GM23338 (cell line): ENCODE measurements at regions not wholly inside any gene's neighbourhood (a gene's known extent, or its start where the extent isn't known, plus 50 kb on each side); places are given as distances from the start of the nearest gene placed in this dataset.

Experiments used
- ATAC-seq: fragments of 200-7000 bp; cut with Tn5 transposase; 3 replicates; pipeline ENCODE4 v1.9.1; 2020
- DNase-seq: peaks from one replicate; pipeline ENCODE4 v3.0.0-alpha.2; 2015; ENCODE audit warnings: low spot score
- H2AFZ ChIP-seq: fragments of 200-600 bp; sonication (generic); 2 replicates; pipeline ENCODE4 v1.8.0; 2016; ENCODE audit warnings: antibody characterized with exemption, mild to moderate bottlenecking, moderate library complexity
- H3F3A ChIP-seq: fragments of 200-600 bp; sonication (generic); replicated peaks from 2 replicates; pipeline ENCODE4 v1.8.0; 2017; ENCODE audit warnings: antibody characterized with exemption, mixed run types, low read depth
- H3K27ac ChIP-seq: fragments of 200-600 bp; sonication (generic); 2 replicates; pipeline ENCODE4 v1.6.1; 2016; ENCODE audit warnings: low read depth
- H3K27me3 ChIP-seq: fragments of 200-600 bp; sonication (generic); 2 replicates; pipeline ENCODE4 v1.8.0; 2016; ENCODE audit warnings: mild to moderate bottlenecking, mixed run types, moderate library complexity; ENCODE audit not compliant: insufficient read depth
- H3K36me3 ChIP-seq: fragments of 200-600 bp; sonication (generic); 2 replicates; pipeline ENCODE4 v1.8.0; 2016; ENCODE audit warnings: mild to moderate bottlenecking; ENCODE audit not compliant: insufficient read depth
- H3K4me1 ChIP-seq: fragments of 200-600 bp; sonication (generic); 2 replicates; pipeline ENCODE4 v1.8.0; 2016; ENCODE audit warnings: mild to moderate bottlenecking, moderate library complexity; ENCODE audit not compliant: insufficient read depth
- H3K4me2 ChIP-seq: fragments of 200-600 bp; sonication (generic); 2 replicates; pipeline ENCODE4 v1.7.1; 2017; ENCODE audit warnings: mixed run types
- H3K4me3 ChIP-seq: fragments of 200-600 bp; sonication (generic); 2 replicates; pipeline ENCODE4 v1.6.1; 2016; ENCODE audit warnings: mixed run types
- H3K79me2 ChIP-seq: fragments of 200-600 bp; sonication (generic); replicated peaks from 2 replicates; pipeline ENCODE4 v1.8.0; 2017; ENCODE audit warnings: mild to moderate bottlenecking; ENCODE audit not compliant: insufficient read depth
- H3K9me2 ChIP-seq: fragments of 200-600 bp; sonication (generic); 2 replicates; pipeline ENCODE4 v1.8.0; 2017; ENCODE audit not compliant: insufficient read depth
- H4K20me1 ChIP-seq: fragments of 200-600 bp; sonication (generic); replicated peaks from 2 replicates; pipeline ENCODE4 v1.8.0; 2017; ENCODE audit warnings: mild to moderate bottlenecking; ENCODE audit not compliant: insufficient read depth
- H3K27ac Mint-ChIP-seq: 2 replicates; pipeline ENCODE4 v1.8.0; 2020; ENCODE audit warnings: inconsistent platforms, mild to moderate bottlenecking, moderate library complexity, mixed read lengths
- H3K27me3 Mint-ChIP-seq: 3 replicates; pipeline ENCODE4 v1.8.0; 2022; ENCODE audit warnings: low read depth, mild to moderate bottlenecking, moderate library complexity, mixed read lengths, inconsistent platforms; ENCODE audit not compliant: insufficient read depth, poor library complexity
- H3K36me3 Mint-ChIP-seq: 3 replicates; pipeline ENCODE4 v1.8.0; 2021; ENCODE audit warnings: low read depth, mild to moderate bottlenecking, inconsistent platforms, moderate library complexity, mixed read lengths
- H3K4me1 Mint-ChIP-seq: 3 replicates; pipeline ENCODE4 v1.8.0; 2020; ENCODE audit warnings: mild to moderate bottlenecking, inconsistent platforms, mixed read lengths
- H3K4me3 Mint-ChIP-seq: 3 replicates; pipeline ENCODE4 v1.8.0; 2021; ENCODE audit warnings: moderate library complexity, mild to moderate bottlenecking, inconsistent platforms, mixed read lengths
- H3K9me3 Mint-ChIP-seq: 3 replicates; pipeline ENCODE4 v1.8.0; 2020; ENCODE audit warnings: moderate library complexity, mild to moderate bottlenecking, inconsistent platforms, mixed read lengths
- CREB1 ChIP-seq: fragments of 250-450 bp; sonication (Bioruptor Pico); IDR thresholded peaks from 2 replicates; pipeline ENCODE4 v1.5.0; 2020; ENCODE audit warnings: low read depth, mild to moderate bottlenecking, moderate library complexity
- JUNB ChIP-seq: IDR thresholded peaks from one replicate; pipeline ENCODE4 v1.6.1; 2016; ENCODE audit warnings: antibody characterized with exemption; ENCODE audit not compliant: unreplicated experiment
- STAT1 ChIP-seq: IDR thresholded peaks from one replicate; pipeline ENCODE4 v1.6.1; 2016; ENCODE audit warnings: antibody characterized with exemption; ENCODE audit not compliant: unreplicated experiment
- ZNF462 ChIP-seq: fragments of 250-450 bp; sonication (Bioruptor Pico); IDR thresholded peaks from 2 replicates; pipeline ENCODE4 v1.5.0; 2020; ENCODE audit warnings: mild to moderate bottlenecking, moderate library complexity
- TF ChIP-seq, protein P1 (sequence below): IDR thresholded peaks from 2 replicates; pipeline ENCODE4 v1.6.1; 2016; ENCODE audit warnings: antibody characterized with exemption
- TF ChIP-seq, protein P2 (sequence below): IDR thresholded peaks from one replicate; pipeline ENCODE4 v1.6.1; 2018; ENCODE audit warnings: antibody characterized with exemption; ENCODE audit not compliant: unreplicated experiment

- peaks cover 11% of the 10 kb centered on the region; the same call in 1 of the 2 replicates for H3K36me3 ChIP-seq
- peaks cover 5% of the 10 kb centered on the region; the same call in 2 of the 3 replicates for H3K4me1 Mint-ChIP-seq
- no peaks in the 10 kb centered on the region for H3K4me1 ChIP-seq
- H3K27me3 Mint-ChIP-seq: peaks cover 1% of the 10 kb centered on the region
- DNase-seq: no peak
- H3K9me3 Mint-ChIP-seq: peaks cover 18% of the 10 kb centered on the region
- peaks cover 15% of the 10 kb centered on the region for H3K36me3 Mint-ChIP-seq
- no peak overlapping the region for H3K4me3 Mint-ChIP-seq
- no peak overlapping the region for H3K27ac Mint-ChIP-seq
- TF ChIP-seq, protein P1, sequence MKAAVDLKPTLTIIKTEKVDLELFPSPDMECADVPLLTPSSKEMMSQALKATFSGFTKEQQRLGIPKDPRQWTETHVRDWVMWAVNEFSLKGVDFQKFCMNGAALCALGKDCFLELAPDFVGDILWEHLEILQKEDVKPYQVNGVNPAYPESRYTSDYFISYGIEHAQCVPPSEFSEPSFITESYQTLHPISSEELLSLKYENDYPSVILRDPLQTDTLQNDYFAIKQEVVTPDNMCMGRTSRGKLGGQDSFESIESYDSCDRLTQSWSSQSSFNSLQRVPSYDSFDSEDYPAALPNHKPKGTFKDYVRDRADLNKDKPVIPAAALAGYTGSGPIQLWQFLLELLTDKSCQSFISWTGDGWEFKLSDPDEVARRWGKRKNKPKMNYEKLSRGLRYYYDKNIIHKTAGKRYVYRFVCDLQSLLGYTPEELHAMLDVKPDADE: no peak
- TF ChIP-seq, protein P2, sequence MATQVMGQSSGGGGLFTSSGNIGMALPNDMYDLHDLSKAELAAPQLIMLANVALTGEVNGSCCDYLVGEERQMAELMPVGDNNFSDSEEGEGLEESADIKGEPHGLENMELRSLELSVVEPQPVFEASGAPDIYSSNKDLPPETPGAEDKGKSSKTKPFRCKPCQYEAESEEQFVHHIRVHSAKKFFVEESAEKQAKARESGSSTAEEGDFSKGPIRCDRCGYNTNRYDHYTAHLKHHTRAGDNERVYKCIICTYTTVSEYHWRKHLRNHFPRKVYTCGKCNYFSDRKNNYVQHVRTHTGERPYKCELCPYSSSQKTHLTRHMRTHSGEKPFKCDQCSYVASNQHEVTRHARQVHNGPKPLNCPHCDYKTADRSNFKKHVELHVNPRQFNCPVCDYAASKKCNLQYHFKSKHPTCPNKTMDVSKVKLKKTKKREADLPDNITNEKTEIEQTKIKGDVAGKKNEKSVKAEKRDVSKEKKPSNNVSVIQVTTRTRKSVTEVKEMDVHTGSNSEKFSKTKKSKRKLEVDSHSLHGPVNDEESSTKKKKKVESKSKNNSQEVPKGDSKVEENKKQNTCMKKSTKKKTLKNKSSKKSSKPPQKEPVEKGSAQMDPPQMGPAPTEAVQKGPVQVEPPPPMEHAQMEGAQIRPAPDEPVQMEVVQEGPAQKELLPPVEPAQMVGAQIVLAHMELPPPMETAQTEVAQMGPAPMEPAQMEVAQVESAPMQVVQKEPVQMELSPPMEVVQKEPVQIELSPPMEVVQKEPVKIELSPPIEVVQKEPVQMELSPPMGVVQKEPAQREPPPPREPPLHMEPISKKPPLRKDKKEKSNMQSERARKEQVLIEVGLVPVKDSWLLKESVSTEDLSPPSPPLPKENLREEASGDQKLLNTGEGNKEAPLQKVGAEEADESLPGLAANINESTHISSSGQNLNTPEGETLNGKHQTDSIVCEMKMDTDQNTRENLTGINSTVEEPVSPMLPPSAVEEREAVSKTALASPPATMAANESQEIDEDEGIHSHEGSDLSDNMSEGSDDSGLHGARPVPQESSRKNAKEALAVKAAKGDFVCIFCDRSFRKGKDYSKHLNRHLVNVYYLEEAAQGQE: no peak
- no peak for TF ChIP-seq CREB1 (CRISPR knock-in tag)
- H3K9me2 ChIP-seq: 0 out of 2 replicates have a peak, but pooled peaks cover 4% of the 10 kb centered on the region
- H3K27me3 ChIP-seq: no peaks in the 10 kb centered on the region
- H3K4me3 ChIP-seq: no peak overlapping the region
- H3K79me2 ChIP-seq: no peaks in the 10 kb centered on the region
- H3K27ac ChIP-seq: no peak overlapping the region
- H2AFZ ChIP-seq: no peak overlapping the region
- H3F3A ChIP-seq: no peaks in the 10 kb centered on the region
- no peaks in the 10 kb centered on the region for H4K20me1 ChIP-seq
- no peak for ATAC-seq
- no peak overlapping the region for H3K4me2 ChIP-seq
Measured at GRCh38 chr21:35481005-35481404, 431.9 kb upstream of the RUNX1 start.

- no peak overlapping the region for H3K4me2 ChIP-seq
- H3K27ac ChIP-seq: no peak overlapping the region
- peaks cover 11% of the 10 kb centered on the region; the same call in 1 of the 2 replicates for H3K36me3 ChIP-seq
- no peaks in the 10 kb centered on the region for H4K20me1 ChIP-seq
- no peak for TF ChIP-seq STAT1
- TF ChIP-seq CREB1 (CRISPR knock-in tag): no peak
- TF ChIP-seq JUNB: no peak
- no peak for TF ChIP-seq ZNF462
- Mint-ChIP-seq H3K27ac (no peak overlapping the region), H3K27me3 (peaks cover 1% of the 10 kb centered on the region), H3K4me3 (no peak overlapping the region), H3K4me1 (peaks cover 18% of the 10 kb centered on the region), H3K9me3 (peaks cover 18% of the 10 kb centered on the region), H3K36me3 (peaks cover 15% of the 10 kb centered on the region)
- H3K4me3 ChIP-seq: no peak overlapping the region
- no peaks in the 10 kb centered on the region for H3K27me3 ChIP-seq
- H3K79me2 ChIP-seq: no peaks in the 10 kb centered on the region
- H3K9me2 ChIP-seq: 0 out of 2 replicates have a peak, but pooled peaks cover 4% of the 10 kb centered on the region
- ATAC-seq (no peak), DNase-seq (no peak)
- no peak overlapping the region for H2AFZ ChIP-seq
- peaks cover 11% of the 10 kb centered on the region; the same call in 1 of the 2 replicates for H3K4me1 ChIP-seq
- no peaks in the 10 kb centered on the region for H3F3A ChIP-seq
Measured at GRCh38 chr21:35479529-35479928, 430.4 kb upstream of the RUNX1 start.
